ENCODE measurements at regions not wholly inside any gene's neighbourhood (a gene's known extent, or its start where the extent isn't known, plus 50 kb on each side); places are given as distances from the start of the nearest gene placed in this dataset.

DNA sequence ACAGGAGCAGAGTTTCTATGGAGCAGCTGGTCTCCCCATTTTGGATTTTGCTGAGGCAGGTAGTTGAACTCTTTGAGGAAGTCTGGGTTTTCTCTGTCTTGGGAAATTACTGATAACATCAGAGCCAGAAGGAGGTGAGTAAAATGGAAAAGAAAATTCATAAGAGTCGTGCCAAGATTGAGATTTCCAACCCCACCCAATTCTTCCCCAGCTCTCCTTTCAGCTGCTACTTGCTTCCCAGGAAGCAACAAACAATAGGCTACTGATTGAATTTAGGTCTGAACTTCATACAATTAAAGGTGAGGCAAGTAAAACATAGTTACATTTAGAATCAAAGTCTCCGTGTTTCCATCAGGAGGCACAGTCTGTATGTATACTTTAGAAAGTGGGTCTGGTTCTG, 54.6 kb upstream of the EOLA2 start:
- TF ChIP-seq, protein P1, sequence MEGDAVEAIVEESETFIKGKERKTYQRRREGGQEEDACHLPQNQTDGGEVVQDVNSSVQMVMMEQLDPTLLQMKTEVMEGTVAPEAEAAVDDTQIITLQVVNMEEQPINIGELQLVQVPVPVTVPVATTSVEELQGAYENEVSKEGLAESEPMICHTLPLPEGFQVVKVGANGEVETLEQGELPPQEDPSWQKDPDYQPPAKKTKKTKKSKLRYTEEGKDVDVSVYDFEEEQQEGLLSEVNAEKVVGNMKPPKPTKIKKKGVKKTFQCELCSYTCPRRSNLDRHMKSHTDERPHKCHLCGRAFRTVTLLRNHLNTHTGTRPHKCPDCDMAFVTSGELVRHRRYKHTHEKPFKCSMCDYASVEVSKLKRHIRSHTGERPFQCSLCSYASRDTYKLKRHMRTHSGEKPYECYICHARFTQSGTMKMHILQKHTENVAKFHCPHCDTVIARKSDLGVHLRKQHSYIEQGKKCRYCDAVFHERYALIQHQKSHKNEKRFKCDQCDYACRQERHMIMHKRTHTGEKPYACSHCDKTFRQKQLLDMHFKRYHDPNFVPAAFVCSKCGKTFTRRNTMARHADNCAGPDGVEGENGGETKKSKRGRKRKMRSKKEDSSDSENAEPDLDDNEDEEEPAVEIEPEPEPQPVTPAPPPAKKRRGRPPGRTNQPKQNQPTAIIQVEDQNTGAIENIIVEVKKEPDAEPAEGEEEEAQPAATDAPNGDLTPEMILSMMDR (IDR thresholded peaks at IDR 0.05) = no peak
- TF ChIP-seq POLR2A (IDR thresholded peaks at IDR 0.05) = no peak
